Daoy (cell line): ENCODE measurements at regions not wholly inside any gene's neighbourhood (a gene's known extent, or its start where the extent isn't known, plus 50 kb on each side); places are given as distances from the start of the nearest gene placed in this dataset.
"Not testable (repeated sequence)": the region's sequence is repeated elsewhere in the genome, so short reads cannot be mapped to it uniquely, and the experiment has no call there.

ENCODE experiments used
- DNase-seq: peaks from one replicate; pipeline ENCODE4 v3.0.0-alpha.2; 2015; ENCODE audit warnings: low read depth

DNA sequence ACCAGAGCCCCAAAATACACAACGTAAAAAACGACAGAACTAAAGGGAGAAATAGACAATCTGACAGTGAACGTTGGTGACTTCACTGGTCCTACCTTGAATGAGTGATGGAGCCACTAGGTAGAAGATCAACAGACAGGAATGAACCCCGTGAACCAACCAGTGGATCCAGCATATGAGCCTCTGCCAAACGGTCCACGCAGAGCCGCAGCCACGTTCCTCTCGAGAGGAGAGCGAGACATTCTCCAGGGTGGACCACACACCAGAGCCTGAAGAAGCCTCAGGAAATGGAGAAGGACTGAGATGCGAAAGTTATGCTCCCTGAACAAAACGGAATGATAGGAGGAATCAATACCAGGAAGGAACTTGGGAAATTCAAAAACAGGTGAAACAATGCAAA is 178.4 kb downstream of the RTP5 start:
- no peak for DNase-seq

DNA sequence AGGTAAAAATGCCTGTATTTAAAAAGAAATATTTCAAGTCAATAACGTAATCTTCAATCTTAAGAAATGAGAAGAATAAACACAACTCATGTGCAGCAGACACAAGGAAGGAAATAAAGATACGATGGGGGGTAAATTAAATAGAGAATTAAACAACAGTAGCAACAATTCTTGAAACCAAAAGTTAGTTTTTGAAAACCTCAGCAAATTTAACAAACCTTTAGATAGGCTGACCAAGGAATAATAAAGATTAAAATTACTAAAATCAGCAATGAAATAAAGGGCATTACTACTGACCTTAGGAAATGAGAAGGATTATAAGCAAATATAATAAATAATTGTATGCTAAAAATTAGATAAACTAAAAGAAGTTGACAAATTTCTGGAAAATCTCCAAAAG is 178.9 kb downstream of the RTP5 start:
- DNase-seq: no peak

DNA sequence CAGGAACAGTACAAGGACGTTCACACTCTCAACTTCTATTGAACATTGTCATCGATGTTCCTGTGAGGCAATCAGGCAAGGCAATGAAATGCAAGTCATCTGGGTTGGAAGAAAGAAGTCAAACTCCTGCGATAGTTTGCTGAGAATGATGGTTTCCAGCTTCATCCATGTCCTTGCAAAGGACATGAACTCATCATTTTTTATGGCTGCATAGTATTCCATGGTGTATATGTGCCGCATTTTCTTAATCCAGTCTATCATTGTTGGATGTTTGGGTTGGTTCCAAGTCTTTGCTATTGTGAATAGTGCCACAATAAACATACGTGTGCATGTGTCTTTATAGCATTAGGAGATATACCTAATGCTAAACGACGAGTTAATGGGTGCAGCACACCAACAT is 180.0 kb downstream of the RTP5 start:
- DNase-seq: not testable (repeated sequence)

DNA sequence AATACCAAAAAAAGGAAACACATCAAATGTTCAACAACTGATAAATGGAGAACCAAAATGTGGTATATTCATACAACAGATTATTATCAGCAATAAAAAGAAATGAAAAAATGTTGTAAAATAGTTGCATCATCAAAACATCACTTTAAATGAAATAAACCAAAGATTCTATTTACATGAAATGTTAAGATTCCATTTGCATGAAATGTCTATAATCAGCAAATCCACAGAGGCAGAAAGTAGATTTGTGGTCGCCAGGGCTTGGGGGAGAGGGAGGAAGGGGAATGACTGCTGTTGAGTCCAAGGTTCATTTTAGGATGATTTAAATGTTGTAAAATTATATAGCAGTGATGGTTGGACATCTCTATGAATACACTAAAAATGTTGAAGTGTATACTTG is 181.9 kb downstream of the RTP5 start:
- DNase-seq: no peak

DNA sequence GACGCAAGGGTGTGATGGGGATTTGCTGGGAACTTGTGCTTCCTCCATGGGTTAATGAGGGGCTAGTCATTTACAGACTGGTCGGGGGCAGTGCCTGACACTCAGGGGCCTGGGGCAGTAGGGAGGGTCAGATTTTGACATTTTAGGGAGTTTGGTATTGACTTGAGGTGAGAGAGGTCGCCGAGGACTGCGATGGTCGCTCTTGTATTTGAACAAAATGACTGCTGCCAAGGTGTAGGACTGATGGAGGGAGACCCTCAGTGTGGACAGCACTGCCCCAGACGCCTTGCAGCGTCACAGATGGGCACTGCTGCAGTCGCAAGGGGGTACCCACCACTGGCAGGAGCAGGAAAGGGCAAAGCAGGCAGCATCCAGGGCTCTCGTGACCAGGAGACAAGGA is 182.9 kb downstream of the RTP5 start:
- no peak for DNase-seq

DNA sequence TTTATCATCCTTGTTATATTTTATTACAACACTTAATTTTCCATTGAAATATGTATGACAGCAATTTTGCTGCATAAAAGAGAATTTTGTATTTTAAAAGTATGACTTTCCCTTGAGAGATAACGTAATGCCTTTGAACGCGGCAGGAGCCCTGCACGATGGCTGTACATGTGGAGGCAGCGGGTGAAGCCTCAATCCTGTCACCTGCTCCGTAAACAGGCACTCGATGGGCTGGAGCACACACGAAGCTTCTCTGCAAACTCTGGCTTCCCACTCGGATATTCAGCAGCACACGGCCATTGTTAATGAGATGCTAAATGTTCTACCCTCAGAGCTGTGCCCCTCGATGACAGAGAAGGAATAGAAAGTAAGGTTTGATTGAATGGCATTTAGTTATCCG is 184.4 kb downstream of the RTP5 start:
- no peak for DNase-seq

DNA sequence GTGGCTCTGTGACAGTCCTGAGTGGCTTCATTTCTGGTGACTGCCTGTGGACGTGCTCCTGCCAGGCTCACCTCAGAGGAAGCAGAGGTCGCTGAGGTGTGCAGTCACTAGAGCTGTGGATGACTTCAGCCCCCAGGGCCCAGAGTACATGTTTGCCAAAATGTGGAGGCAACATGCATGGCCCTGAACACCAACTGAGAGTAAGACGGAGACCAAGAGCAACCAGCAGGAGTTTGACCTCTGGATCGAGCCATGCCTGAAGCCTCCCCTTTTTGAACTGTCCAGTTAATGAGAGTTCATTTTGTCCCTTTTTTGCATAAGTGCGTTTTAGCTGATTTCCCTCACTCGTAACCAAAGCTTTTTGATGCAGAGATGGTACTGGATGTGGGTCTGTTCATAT is 184.9 kb downstream of the RTP5 start:
- DNase-seq: no peak

DNA sequence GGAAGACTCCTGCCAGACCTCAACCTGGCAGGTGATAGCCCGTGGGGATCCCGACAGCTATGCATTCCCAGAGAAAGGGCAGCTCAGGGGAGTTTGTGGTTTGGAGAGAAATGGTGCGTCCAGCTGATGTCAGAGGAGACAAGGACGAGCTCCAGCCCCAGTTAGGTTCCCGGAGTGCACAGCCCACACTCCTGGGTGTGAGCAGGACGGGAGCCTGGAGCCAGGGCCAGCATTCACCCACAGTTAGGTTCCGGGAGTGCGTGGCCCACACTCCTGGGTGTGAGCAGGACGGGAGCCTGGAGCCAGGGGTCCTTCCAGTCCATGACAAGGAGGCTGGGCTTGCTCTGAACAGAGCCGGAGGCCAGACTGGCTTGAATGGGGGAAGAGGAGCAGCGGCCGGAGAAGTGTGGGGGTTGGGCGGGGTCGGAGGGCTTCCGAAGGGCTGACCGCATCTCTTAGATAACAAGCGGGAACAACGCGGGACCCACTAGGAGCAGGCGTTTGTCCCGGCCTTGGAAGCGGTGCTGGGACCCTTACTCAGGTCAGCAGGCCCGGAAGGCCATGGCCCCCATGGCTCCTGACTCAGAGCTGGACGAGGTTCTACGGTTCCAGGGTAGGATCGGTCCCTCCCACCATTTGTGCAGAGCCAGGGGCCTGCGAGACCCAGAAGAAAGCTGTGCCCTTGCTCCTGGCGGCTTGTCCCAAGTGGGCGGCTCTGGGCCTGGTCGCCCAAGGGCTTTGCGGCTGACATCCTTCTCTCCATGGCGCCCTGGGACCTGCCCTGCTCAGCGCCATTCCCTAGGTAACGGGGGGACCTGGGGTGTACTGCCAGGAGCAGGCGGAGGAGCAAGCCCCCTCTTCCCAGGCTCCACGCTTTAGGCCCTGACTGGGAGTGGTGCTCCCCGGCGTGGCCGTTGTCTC is 185.6 kb downstream of the RTP5 start:
- no peak for DNase-seq

DNA sequence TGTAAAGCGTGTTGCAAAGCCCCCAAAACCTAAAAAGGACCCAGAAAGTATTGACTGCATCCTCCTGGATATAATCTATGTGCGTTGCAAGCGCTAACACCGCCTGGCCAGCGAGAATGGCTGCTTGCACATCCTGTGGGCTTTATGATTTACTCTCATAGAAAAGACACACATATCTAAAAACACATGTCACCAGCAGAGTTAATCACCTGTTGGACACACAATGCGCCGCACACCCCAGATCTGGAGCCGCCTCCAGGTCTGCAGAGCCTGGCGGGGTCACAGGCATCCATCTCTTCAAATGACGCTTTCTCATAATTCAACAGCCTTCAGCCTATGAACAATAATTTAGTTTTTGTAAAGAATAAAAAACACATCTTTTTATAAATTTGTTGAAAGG is 186.5 kb downstream of the RTP5 start:
- DNase-seq: no peak

DNA sequence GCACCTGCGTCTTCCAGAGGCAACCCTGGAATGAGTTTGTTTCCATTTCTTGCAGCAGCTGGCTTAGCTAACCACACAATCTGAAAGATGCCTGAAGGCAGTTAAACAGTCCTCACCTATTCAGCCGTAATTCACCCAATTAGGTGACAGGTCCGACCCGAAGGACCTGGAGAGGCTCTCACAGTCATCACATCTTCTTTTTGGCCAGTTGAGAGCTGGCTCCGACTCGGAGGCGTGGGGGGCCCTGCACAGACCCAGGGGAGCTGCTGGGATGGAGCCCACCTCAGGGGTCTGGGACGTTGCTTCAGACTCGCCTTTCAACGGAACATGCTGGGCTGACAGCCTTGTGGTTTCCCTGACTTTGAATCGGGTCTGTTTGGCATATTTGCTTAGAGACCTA is 187.3 kb downstream of the RTP5 start:
- DNase-seq: no peak

DNA sequence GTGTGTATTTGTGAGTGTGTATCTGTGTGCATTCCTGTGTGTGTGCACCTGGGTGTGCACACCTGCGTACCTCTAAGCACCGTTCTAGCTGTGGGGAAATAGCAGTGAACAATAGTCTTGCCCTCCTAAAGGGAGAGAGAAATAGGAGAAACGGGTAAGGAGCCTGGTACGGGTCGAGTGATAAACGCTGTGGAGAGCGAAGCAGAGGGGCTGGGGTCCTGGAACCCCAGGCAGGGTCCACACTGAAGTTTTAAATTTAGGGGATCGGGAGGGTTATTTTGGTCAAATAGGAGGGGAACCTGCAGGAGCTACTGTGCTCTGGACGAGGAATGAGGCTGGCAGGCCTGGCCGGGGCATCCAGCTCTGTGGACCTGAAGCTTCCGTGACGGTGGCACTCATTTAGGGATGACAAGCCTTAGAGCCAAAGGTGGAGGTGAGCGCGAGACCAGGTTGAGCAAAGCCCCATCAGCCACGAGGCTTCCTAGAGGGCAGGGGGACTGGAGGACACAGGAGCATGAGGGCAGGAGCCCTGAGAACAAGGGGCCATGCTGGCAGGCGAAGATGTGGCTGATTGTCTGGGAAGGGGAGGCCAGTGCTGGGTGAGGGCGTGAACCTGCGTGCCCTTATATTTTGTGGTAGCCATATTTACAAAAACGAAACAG is 188.0 kb downstream of the RTP5 start:
- DNase-seq: no peak

DNA sequence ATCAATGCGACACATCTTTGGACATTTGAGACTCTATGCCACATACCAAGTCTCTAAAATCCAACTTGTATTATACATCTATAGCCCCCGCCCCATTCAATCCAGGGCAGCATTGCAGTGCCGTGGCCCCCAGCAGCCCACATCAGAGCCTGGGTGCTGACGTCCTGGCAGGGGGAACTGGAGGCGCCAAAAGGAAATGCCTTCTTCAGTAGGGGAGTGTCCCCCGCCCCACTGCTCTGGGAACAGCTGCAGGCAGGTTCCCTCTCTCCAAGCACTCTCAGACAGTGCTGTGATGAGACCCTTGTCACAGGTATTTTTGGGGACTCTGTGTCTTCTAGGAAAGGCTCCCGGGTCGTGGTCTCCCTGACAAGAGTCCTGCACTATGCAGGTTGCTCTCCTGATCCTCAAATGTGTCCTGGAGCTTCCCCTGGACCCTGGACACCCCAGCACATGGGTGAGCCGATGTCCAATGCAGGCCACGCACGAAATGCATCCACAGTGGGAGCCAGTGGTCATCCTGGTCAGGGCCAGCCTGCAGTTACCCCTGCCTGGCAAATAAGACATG is 188.7 kb downstream of the RTP5 start:
- no peak for DNase-seq

DNA sequence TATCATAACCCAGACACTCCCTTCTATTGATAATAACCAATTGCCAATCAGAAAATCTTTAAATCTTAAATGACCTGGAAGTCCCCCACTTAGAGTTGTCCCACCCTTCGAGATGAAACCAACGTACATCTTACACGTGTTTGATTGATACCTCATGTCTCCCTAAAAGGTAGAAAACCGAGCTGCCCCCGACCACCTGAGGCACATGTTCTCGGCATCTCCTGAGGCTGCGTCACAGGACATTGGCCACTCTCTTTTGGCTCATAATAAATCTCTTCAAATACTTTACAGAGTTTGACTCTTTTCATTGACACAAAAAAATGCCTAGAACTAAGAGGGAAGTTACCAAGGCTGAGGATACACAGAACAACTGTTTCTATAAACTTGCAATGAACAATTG is 190.0 kb downstream of the RTP5 start:
- DNase-seq: no peak

DNA sequence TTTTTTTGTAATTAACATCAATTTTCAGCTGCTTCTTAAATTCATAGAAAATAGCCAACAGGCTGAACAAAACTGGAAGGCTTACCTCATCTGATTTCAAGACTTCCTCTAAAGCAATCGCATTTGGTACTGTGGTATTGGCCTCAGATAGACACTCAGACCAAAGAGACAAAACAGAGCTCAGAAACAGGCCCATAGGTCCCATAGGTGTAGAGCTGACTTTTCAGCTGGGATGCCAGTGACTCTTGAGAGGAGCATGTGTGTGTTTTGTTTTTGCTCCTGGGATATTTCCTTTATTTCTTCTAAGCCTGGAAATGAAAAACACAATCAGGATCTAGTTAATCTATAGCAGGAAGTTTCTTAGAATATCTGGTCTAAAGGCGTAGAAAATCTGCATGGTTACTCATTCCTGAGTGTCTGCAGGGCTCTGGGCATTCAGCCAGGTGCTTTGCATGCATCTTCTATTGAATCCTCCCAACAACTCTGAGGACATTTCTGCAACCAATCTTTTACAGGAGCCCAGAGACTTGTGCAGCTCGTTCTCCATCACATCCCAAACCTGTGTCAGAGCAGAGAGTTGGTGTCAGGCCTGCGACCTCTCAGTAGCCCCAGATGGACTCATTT is 190.8 kb downstream of the RTP5 start:
- DNase-seq: peak; percentile 32

DNA sequence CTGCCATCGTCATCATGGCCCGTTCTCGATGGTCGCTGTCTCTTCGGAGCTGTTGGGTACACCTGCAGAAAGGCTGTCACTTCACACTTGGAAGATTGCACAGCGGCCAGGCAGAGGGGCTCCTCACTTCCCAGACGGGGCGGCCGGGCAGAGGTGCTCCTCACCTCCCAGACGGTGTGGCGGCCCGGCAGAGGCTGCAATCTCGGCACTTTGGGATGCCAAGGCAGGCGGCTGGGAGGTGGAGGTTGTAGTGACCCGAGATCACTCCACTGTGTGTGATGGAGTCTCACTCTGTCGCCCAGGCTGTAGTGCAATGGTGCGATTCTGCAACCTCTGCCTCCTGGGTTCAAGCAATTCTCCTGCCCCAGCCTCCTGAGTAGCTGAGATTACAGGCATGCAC is 192.4 kb downstream of the RTP5 start:
- not testable (repeated sequence) for DNase-seq

DNA sequence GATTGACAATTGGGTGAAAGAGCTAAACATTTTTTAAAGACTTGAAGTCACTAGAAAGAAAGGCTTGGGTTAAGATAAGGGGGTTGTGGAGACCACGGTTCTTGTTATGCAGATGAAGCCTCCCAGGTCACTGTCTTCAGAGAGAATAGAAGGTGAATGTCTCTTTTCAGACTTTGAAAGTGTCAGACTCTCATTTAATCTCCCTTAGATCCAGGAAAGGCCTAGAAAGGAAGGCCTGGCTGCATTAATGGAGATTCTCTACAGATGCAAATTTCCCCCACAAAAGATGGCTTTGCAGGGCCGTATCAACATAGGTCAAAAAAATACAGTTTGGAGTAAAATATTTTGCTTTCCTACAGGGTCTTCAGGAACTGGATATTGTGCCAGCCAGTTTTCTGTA is 193.9 kb downstream of the RTP5 start:
- no peak for DNase-seq

DNA sequence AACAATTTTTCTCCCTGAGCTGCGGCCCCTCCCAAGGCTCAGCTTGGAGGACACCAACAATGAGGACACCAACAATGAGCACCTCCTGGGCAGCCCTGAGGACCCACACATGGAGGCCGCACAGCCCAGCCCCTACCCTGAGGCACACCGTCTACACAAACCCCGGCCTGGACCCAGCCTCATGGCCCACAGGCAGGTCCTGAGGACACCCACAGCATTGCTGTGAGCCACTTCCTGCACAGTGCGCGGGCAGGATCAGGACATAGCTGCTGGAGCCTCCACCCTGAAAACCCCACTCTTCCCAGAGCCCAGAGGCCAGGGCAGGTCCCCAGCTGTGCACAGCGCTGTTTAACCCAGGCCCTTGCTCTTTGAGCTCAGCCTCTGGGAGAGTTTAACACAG is 194.3 kb downstream of the RTP5 start:
- no peak for DNase-seq

DNA sequence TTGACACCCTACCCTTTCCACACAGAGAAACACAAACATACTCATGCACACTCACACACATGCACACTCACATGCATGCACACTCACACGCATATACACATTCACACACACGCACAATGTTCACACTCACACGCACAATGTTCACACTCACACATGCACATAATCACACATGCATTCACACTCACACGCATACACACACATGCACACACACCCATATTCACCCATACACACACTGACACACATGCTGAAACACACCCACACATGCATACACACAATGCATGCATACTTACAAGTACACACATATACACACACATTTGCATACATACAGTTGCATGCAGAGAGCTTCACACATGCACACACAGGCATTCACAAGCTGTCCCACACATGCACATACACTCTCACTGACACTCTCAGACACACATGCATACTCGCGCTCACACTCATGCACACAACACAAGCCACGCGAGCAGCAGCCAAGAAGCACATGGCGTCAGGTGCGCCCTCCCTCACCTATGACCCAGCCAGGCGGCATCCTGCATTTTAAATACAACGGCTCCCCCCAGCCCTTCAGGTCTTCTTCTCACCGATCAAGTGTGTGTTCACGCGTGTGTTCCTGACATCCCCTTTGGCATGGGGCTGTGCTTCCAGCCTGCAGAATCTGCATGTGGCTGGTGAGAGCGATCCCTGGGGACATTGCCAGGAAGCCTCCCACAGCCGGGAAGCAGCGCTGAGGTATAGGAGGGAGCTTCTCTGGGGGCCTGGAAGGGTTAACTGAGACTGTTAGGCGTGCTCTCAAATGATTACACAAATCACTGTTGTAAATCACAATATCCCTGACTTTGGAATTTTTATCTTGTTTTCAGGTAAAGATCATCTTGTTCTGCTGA is 195.1 kb downstream of the RTP5 start:
- DNase-seq: no peak

DNA sequence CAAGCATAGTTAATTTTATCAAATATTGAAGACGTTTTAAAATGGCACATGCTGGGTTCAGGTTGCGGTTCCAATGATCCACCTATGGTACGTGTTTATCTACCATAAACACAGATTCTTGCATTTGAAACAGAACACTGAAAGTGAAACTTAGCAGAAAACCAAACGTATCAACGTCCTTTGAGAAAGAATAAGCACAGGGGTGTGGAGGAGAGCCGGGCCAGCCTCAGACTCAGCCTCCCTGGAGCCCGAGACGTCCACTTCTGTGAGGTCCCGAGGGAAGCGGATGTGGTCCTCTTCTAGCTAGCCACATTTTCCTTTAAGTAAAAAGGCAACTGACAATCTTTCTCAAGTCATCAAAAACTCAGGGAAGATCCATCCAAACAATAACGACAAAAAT is 195.9 kb downstream of the RTP5 start:
- no peak for DNase-seq

DNA sequence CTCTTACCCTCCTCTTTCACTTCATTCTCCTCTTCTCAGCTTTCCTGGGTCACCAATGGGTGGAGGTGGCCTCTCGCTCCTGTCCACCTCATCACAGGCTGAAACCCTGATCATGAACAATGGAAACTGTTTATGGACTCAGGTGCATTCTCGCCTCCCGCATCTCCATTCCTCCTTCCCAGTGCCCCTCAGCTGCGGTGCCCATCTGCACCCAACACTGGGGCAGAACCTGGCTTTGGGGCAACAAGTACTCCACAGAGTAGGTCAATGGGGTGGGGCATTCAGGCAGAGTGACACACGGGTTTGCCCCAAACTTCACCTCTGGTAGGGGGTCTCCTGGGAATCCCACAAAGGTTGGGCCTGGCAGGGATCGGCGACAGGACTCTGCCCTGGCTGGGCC is 199.5 kb downstream of the RTP5 start:
- no peak for DNase-seq

DNA sequence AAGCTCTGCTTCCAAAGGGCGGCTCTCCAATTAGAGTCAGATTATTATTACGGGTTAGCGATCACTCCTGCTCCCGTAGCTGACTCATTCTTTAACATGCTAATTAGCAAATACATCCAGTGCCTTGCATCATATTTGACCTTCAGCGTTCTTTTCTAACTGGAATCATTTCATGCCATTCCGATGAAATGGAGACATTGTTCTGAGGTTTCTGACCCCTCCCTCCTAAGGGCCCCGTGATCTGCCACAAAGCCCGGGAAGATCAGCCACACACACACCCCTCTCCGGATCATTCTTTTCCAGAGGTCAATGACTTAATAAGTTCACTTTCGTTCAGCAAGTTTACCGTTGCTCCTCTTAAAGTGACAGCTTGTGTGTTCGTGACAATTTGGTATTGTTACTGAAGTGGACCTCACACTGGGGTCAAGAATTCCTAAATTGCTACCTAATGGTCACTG is 200.4 kb downstream of the RTP5 start:
- DNase-seq: peak; percentile 21

DNA sequence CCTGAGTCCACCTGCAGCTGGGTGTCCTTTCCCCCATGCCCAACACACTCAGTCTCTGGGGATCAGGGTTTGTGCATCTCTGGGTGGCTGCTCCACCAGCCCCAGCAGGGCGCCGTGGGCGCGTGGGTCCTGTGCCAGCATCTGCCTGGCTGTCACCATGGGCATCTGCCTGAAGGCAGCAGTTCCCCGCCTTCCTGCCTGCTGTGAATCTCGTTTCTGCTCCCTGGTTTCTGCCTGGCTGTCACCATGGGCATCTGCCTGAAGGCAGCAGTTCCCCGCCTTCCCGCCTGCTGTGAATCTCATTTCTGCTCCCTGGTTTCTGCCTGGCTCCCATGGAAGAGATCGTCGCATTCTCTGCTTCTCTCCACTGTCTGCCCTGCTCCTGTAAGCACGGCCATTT is 201.2 kb downstream of the RTP5 start:
- not testable (repeated sequence) for DNase-seq
